HAP-1 (cell line): ENCODE measurements at regions not wholly inside any gene's neighbourhood (a gene's known extent, or its start where the extent isn't known, plus 50 kb on each side); places are given as distances from the start of the nearest gene placed in this dataset.
"Not testable (repeated sequence)": the region's sequence is repeated elsewhere in the genome, so short reads cannot be mapped to it uniquely, and the experiment has no call there.

ENCODE experiments used
- DNase-seq, 2 experiments: peaks; one replicate each; pipeline ENCODE4 v3.0.0-alpha.2; 2016 to 2020; ENCODE audit warnings: low spot score in 2 of 2
- H3K27me3 ChIP-seq: fragments of 250-450 bp; sonication (Bioruptor Pico); 2 replicates; pipeline ENCODE4 v1.5.1; 2020; ENCODE audit warnings: low read depth, mild to moderate bottlenecking, moderate library complexity
- H3K36me3 ChIP-seq: fragments of 250-450 bp; sonication (Bioruptor Pico); replicated peaks from 2 replicates; pipeline ENCODE4 v1.5.1; 2020; ENCODE audit warnings: mild to moderate bottlenecking
- H3K4me1 ChIP-seq: fragments of 250-450 bp; sonication (Bioruptor Pico); 2 replicates; pipeline ENCODE4 v1.5.1; 2020; ENCODE audit warnings: mild to moderate bottlenecking
- H3K4me3 ChIP-seq: fragments of 250-450 bp; sonication (Bioruptor Pico); 2 replicates; pipeline ENCODE4 v1.5.1; 2020; ENCODE audit warnings: mild to moderate bottlenecking, moderate library complexity
- H3K9me3 ChIP-seq: fragments of 250-450 bp; sonication (Bioruptor Pico); 2 replicates; pipeline ENCODE4 v1.5.1; 2020; ENCODE audit warnings: mild to moderate bottlenecking, moderate library complexity
- in situ Hi-C: fragments of 300-500 bp; cut with MboI; formaldehyde crosslinking; loops from 3 replicates; pipeline ENCODE4 v1.14.3; 2020; ENCODE audit warnings: low sequenced_read_pairs, inconsistent platforms, mixed read lengths

DNA sequence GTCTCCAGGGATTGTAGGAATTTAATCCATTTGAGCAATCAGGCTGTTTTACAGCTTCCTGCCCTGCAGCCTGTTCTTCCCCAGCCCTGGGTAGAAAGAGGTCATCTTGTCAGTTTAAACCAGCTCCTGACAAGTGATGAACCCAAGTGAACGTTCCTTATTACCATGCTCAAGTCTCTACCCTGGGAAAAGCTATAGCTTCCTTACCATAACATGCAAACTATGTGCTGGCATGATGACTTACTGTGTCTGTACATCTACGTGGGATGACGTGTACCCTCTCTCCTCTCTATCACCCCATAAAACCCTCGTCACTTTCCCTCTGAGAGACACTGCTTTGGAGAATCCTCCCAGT, 452.2 kb downstream of the XYLT1 start:
- in situ Hi-C loops, result no loop called here
- no peak for DNase-seq

DNA sequence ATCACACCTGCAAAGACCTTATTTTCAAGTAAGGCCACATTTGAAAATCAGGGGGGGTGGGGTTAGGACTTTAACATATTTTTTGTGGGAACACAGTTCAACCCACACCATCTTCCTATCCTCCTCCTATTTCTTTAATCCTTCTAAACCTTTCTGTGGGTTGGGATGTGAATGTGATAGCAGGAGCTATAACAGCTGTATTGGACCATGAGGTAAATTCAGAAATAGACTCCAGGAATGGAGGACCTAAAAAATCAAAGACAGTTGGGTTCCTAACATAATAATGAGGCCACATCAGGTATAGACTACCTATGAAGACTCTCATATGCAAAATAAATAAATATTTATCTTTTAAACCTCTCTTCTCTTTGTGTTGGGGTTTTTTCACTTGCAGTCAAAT, 451.4 kb downstream of the XYLT1 start:
- in situ Hi-C loops, result no loop called here
- H3K9me3 ChIP-seq, result no peaks in the 10 kb centered on the region
- DNase-seq, result no peak

More for the DNA sequence above, 452.2 kb downstream of the XYLT1 start:
- Histone ChIP-seq H3K9me3 (no peaks in the 10 kb centered on the region), H3K4me3 (no peak overlapping the region), H3K4me1 (no peaks in the 10 kb centered on the region), H3K36me3 (no peaks in the 10 kb centered on the region), H3K27me3 (no peaks in the 10 kb centered on the region)

DNA sequence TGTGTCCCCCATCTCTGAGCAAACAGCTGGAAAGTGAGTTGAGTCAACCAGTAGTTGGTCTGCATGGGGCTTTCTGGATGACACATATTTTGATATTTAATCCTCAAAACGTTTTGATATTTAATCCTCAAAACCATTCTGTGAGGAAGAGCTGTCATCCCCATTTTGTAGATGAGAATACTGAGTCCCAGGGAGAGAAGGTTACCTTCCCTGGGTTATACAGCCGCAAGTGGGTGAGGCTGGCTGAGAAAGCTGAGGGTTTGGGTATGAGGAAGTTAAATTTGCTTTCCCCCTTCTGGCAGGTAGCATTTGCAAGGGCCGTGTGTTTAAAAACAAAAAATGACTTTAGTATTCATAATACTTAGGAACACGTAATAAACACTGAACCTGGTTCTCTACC, 447.2 kb downstream of the XYLT1 start:
- in situ Hi-C loops, result no loop called here
- Histone ChIP-seq H3K36me3 (no peaks in the 10 kb centered on the region), H3K4me1 (no peaks in the 10 kb centered on the region), H3K27me3 (no peaks in the 10 kb centered on the region), H3K4me3 (no peak overlapping the region), H3K9me3 (no peaks in the 10 kb centered on the region)
- DNase-seq, result no peak

More for the DNA sequence above, 451.4 kb downstream of the XYLT1 start:
- Histone ChIP-seq H3K36me3 (no peaks in the 10 kb centered on the region), H3K4me3 (no peak overlapping the region), H3K4me1 (no peaks in the 10 kb centered on the region), H3K27me3 (no peaks in the 10 kb centered on the region)

DNA sequence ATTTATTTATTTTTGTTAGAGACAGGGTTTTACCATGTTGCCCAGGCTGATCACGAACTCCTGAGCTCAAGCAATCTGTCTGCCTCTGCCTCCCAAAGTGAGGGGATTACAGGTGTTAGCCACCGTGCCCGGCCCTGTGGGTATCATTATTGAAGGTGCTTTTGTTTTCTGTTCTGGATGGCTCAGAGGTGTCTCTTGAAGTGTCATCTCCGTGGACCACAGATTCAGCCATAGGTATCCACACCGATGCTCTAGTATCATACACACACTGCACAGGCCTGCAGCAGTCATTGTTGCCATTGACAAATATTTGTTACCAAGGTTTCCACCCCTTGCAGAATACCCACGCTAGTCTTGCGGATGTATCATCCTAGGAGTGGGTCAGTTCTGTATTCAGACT, 446.2 kb downstream of the XYLT1 start:
- Histone ChIP-seq H3K36me3 (no peaks in the 10 kb centered on the region), H3K9me3 (0 out of 2 replicates have a peak, but pooled peaks cover 3% of the 10 kb centered on the region), H3K27me3 (no peaks in the 10 kb centered on the region), H3K4me1 (no peaks in the 10 kb centered on the region), H3K4me3 (no peak overlapping the region)
- no peak for DNase-seq
- in situ Hi-C loops, result no loop called here

DNA sequence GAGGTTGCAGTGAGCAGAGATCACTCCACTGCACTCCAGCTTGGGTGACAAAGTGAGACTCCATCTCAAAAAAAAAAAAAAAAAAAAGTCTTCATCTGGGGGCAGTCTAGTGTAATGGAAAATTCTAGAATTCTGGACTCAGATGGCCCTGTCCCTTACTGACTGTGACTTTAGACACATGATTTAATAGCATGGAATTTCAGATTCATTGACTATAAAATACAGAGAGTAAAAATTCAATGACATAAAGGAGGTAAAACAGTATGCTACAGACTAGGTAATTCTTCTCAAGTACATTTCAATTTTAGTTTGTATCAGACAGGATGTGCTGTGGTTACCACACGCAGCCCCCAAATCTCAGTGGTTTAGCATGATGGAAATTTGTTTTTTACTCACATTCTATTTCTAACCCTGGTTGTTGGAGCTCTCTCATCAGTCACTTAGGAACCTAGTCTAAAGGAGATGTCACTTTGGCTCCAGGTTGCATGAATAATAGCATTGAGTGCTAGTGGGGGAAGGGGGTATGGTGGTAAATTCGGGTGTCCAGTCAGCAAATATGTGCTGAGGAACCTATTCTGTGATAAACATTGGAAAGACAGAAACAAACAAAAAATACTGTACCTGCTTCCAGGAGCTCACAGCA, 444.0 kb downstream of the XYLT1 start:
- Histone ChIP-seq H3K4me1 (no peaks in the 10 kb centered on the region), H3K4me3 (no peak overlapping the region), H3K9me3 (0 out of 2 replicates have a peak, but pooled peaks cover 3% of the 10 kb centered on the region), H3K36me3 (no peaks in the 10 kb centered on the region), H3K27me3 (no peaks in the 10 kb centered on the region)
- in situ Hi-C loops, result no loop called here
- no peak for DNase-seq

DNA sequence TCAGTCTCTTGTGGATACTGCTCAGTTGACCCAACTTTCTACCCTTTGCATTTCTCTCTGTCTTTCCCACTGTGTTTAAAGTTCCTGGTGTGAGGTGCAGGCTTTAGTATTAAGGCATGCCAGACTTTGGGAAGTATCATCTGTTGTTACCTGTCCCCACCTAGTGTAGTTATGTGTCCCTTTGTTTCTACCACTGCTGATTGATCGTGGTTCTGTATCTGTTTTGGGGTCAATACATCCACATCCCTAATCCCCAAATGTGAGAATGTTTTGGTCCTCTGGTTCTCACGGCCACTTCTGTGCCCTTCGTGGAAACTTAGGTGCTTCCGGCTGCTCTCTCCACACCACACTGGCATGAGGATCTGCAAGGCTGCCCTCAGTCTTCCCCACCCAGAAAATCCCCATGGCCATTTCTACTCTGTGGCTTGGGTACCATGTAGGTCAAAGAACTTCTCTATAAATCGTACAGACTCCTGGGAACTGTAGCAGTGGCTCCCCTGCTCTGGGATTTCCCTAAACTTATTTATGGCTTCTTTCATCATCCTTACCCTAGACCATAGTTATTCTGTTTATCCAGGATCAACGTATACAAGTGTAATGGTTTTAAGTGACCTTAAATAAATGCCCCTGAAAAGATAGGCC, 443.2 kb downstream of the XYLT1 start:
- Histone ChIP-seq H3K36me3 (no peaks in the 10 kb centered on the region), H3K9me3 (0 out of 2 replicates have a peak, but pooled peaks cover 3% of the 10 kb centered on the region), H3K27me3 (no peaks in the 10 kb centered on the region), H3K4me1 (no peaks in the 10 kb centered on the region), H3K4me3 (no peak overlapping the region)
- no peak for DNase-seq
- in situ Hi-C loops, result no loop called here

DNA sequence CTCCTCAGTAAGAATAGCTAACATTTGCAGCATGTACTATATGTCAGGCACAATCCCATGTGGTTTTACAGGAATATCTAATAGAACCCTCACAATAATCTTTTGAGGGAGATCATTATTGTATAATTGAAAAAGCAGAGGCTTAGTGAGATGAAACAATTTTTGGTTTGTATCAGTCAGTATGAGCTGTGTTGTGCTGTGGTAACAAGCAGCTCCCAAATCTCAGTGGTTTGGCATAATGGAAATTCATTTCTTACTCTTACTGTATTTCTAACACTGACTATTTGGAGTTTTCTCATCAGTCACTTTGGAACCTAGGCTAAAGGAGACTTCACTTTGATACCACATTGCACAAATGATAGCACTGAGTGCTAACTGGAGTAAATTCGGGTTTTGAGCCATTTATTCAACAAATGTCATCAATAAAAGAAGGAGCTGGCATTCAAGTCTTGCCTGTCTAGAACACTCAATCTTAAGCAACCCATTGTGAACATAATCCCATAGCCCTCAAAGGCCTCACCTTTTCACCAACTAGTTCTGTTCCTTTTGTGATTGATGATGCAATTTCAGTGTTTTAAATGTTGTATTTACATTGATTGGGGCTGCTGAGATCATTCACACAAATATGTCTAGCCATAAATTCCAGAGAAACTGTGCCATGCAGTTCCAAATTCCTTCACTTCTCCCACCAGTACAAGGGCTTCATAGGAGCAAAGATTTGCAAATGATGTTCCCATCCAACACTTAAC, 441.0 kb downstream of the XYLT1 start:
- in situ Hi-C loops, result no loop called here
- H3K36me3 ChIP-seq, result no peaks in the 10 kb centered on the region
- no peaks in the 10 kb centered on the region for H3K4me1 ChIP-seq
- no peaks in the 10 kb centered on the region for H3K27me3 ChIP-seq
- 0 out of 2 replicates have a peak, but pooled peaks cover 3% of the 10 kb centered on the region for H3K9me3 ChIP-seq
- no peak for DNase-seq
- no peak overlapping the region for H3K4me3 ChIP-seq

DNA sequence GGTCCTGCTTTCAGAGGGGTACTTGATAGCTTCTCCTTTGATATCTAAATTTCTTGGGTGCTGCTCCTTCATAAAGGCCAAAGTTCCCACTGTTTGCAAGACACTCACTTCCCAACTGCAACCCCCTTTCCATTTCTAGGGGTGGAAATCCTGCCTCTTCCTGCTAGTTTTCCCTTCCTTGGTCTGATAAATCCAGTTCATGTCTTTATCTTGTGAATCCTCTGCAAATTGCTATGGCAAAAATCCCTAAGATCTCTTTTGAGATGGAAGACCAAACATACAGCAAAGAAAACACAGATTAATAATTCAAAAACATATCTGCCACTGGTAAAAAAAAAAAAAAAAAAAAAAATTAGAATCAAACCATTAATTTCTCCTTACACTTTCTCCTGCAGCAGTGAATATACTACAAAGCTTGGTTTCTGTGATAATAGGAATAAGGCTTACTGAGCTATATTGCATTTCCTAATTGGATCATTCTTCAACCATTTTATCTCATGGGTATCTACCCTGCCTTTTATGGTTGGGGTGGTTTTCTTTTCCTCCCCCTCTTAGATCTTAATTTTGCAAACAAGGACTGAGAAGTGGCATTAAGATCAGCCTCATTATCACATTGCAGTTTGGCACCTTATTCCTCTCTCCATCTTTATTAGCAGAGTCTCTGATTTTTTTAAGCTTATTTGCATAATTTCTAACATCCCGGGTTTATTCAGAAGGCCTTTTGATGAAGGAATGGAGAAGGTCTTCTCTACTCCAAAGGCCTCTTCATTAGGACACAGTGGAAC, 439.1 kb downstream of the XYLT1 start:
- H3K4me3 ChIP-seq, result no peak overlapping the region
- DNase-seq, result no peak
- H3K9me3 ChIP-seq, result 0 out of 2 replicates have a peak, but pooled peaks cover 3% of the 10 kb centered on the region
- H3K36me3 ChIP-seq, result no peaks in the 10 kb centered on the region
- H3K4me1 ChIP-seq, result no peaks in the 10 kb centered on the region
- H3K27me3 ChIP-seq, result no peaks in the 10 kb centered on the region
- in situ Hi-C loops, result no loop called here

DNA sequence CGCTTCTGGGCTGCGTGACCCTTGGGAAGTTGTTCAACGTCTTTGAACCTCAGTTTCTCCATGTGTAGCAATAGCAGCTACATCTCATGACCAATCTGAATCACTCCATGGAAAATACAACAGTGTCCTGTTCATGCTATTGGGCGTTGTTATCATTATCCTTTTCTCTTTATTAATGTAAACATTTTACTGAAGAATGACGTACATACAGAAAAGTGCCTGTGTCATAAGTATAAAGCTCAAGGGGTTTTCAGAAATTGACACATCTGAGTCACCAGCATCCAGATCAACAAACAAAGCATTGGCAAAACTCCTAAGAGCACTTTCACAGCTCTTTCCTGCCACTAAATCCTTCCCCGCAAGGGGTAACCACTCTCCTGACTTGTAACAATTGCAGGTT, 438.4 kb downstream of the XYLT1 start:
- no peak for DNase-seq
- no peaks in the 10 kb centered on the region for H3K27me3 ChIP-seq
- H3K36me3 ChIP-seq, result no peaks in the 10 kb centered on the region
- in situ Hi-C loops, result no loop called here
- H3K4me3 ChIP-seq, result no peak overlapping the region
- 0 out of 2 replicates have a peak, but pooled peaks cover 3% of the 10 kb centered on the region for H3K9me3 ChIP-seq
- no peaks in the 10 kb centered on the region for H3K4me1 ChIP-seq

DNA sequence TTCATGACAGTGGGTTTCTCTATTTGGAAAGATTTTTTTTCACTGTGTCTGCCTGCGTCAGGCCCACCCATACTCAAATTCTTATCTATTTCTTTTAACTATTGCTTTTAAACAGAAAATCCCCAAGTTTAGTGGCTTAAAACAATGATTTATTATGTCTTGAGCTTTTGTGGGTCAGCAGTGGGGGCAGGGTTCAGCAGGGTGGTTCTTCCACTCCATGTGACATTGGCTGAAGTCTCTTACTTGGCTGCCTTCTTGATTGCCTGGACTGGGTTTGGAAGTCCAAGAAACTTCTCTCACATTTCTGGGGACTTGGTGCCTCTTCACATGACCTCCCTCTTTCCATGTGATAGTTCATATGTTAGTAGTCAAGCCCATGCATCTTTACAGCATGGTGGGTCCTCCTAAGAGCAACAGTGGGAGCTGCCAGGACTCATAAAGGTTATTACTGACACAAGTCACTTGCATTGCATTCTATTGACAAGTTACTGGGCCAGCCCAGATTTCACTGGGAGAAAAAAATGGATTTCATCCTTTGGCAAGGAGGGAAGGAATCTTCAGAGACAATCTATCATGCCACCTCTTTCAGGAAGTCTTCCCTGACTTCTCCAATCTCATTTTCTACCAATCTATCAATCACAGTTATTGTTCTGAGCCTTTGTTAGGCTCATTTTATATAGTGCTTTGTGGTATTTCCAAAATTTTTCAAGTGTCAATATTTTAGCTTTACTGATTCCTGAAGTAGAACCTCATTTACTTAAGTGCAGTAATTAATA, 436.1 kb downstream of the XYLT1 start:
- no peaks in the 10 kb centered on the region for H3K9me3 ChIP-seq
- no peaks in the 10 kb centered on the region for H3K4me1 ChIP-seq
- in situ Hi-C loops, result no loop called here
- DNase-seq, result no peak
- H3K4me3 ChIP-seq, result no peak overlapping the region
- H3K36me3 ChIP-seq, result no peaks in the 10 kb centered on the region
- no peaks in the 10 kb centered on the region for H3K27me3 ChIP-seq

DNA sequence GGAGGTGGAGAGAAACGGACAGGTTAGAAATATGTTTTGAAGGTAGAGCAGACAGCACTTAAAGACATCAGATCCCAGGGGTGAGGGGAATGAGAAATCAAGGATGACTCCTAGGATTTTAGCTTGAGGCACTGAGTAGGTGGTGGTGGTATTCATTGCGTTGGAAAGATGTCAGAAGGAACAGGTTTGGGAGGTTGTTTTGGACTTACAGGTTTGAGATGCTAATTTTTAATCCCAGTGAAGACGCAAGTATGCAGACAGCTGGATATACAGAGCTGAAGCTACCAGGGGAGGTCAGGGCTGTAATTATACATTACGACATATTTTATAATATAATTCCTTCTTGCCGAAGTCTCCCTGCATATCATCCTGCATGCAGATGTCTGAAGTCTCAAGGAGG, 433.3 kb downstream of the XYLT1 start:
- no peak for DNase-seq
- Histone ChIP-seq H3K4me1 (no peaks in the 10 kb centered on the region), H3K36me3 (no peaks in the 10 kb centered on the region), H3K4me3 (no peak overlapping the region), H3K9me3 (no peaks in the 10 kb centered on the region), H3K27me3 (no peaks in the 10 kb centered on the region)
- in situ Hi-C loops, result no loop called here

DNA sequence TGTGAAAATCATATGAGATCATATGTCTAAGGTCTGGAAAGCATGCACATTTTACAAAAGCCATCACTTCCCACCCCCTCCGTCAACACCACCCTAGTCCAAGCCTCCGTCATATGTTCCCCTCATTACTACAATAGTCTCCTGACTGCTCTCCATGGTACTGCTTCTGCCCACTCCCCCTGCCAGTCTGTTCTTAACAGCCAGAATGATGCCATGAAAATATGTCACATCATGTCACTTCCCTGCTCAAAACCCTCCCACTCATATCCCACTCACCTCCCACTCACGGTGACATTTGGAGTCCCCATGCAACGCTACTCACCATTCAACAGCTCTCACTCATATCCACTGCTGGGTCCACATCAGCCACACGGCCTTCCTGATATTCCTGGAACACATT, 432.3 kb downstream of the XYLT1 start:
- Histone ChIP-seq H3K36me3 (no peaks in the 10 kb centered on the region), H3K27me3 (no peaks in the 10 kb centered on the region), H3K4me3 (no peak overlapping the region), H3K9me3 (no peaks in the 10 kb centered on the region), H3K4me1 (no peaks in the 10 kb centered on the region)
- in situ Hi-C loops, result no loop called here
- no peak for DNase-seq

DNA sequence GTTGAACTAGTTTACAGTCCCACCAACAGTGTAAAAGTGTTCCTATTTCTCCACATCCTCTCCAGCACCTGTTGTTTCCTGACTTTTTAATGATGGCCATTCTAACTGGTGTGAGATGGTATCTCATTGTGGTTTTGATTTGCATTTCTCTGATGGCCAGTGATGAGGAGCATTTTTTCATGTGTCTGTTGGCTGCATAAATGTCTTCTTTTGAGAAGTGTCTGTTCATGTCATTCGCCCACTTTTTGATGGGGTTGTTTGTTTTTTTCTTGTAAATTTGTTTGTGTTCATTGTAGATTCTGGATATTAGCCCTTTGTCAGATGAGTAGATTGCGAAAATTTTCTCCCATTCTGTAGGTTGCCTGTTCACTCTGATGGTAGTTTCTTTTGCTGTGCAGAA, 421.7 kb downstream of the XYLT1 start:
- H3K27me3 ChIP-seq, H3K4me3 ChIP-seq, DNase-seq, H3K36me3 ChIP-seq, in situ Hi-C loops, H3K9me3 ChIP-seq, H3K4me1 ChIP-seq: not testable (repeated sequence)
